ENCODE measurements at regions not wholly inside any gene's neighbourhood (a gene's known extent, or its start where the extent isn't known, plus 50 kb on each side); places are given as distances from the start of the nearest gene placed in this dataset.
A peak's percentile ranks its signal among the peaks of the same experiment; 100 is the strongest.

- Histone ChIP-seq H3K4me1 (peaks cover 11% of the 10 kb centered on the region), H3K27me3 (no peaks in the 10 kb centered on the region), H3K9me3 (no peaks in the 10 kb centered on the region), H3K27ac (peak overlapping the region in 1 of 4 donors; percentile 33), H3K4me3 (no peak overlapping the region), H3K36me3 (replicated peaks in 1 of 2; ENCODE audit: insufficient read depth in 1 of 2, low read depth in 2 of 2) (no peaks in the 10 kb centered on the region)
- peak; percentile 69 for ATAC-seq
- no peak for TF ChIP-seq CTCF (IDR thresholded peaks at IDR 0.05)
- no peak for TF ChIP-seq POLR2A (IDR thresholded peaks at IDR 0.05)
- peak in 3 of 4 donors; percentile 25 to 60 (median 43) for DNase-seq
- intact Hi-C loops (cut with DNase I), result no loop called here
- 49 to 59% methylated on average over 7 of the region's 7 CpGs for WGBS, 2 donors
Observed at GRCh38 chr1:55718758-55719671, 503.9 kb upstream of the USP24 start.

GRCh38 chr1:55717111-55717510 lies 501.9 kb upstream of the USP24 start:
- Histone ChIP-seq H3K9me3 (no peaks in the 10 kb centered on the region), H3K4me1 (peaks cover 11% of the 10 kb centered on the region), H3K36me3 (replicated peaks in 1 of 2; ENCODE audit: insufficient read depth in 1 of 2, low read depth in 2 of 2) (no peaks in the 10 kb centered on the region), H3K27ac (no peak overlapping the region), H3K27me3 (no peaks in the 10 kb centered on the region), H3K4me3 (no peak overlapping the region)
- DNase-seq, result no peak
- WGBS, 2 donors, result 90 to 91% methylated on average over 3 of the region's 3 CpGs
- no peak for TF ChIP-seq POLR2A (IDR thresholded peaks at IDR 0.05)
- no peak for ATAC-seq
- intact Hi-C loops (cut with DNase I), result no loop called here

- 95% methylated on average over 1 of the region's 1 CpG for WGBS, 2 donors
- DNase-seq (no peak), ATAC-seq (no peak)
- Histone ChIP-seq H3K27me3 (no peaks in the 10 kb centered on the region), H3K9me3 (no peaks in the 10 kb centered on the region), H3K4me3 (no peak overlapping the region), H3K36me3 (replicated peaks in 1 of 2; ENCODE audit: insufficient read depth in 1 of 2, low read depth in 2 of 2) (no peaks in the 10 kb centered on the region), H3K27ac (no peak overlapping the region), H3K4me1 (peaks cover 11% of the 10 kb centered on the region)
- TF ChIP-seq POLR2A (IDR thresholded peaks at IDR 0.05), result no peak
- TF ChIP-seq CTCF (IDR thresholded peaks at IDR 0.05), result no peak
- intact Hi-C loops (cut with DNase I), result no loop called here
Observed at GRCh38 chr1:55716610-55717009, 501.4 kb upstream of the USP24 start.

GRCh38 chr1:55716151-55716550 lies 501.0 kb upstream of the USP24 start:
- DNase-seq, result no peak
- Histone ChIP-seq H3K36me3 (replicated peaks in 1 of 2; ENCODE audit: insufficient read depth in 1 of 2, low read depth in 2 of 2) (no peaks in the 10 kb centered on the region), H3K9me3 (no peaks in the 10 kb centered on the region), H3K27me3 (no peaks in the 10 kb centered on the region), H3K4me1 (peaks cover 11% of the 10 kb centered on the region), H3K4me3 (no peak overlapping the region), H3K27ac (no peak overlapping the region)
- TF ChIP-seq CTCF (IDR thresholded peaks at IDR 0.05) (no peak), POLR2A (IDR thresholded peaks at IDR 0.05) (no peak)
- intact Hi-C loops (cut with DNase I), result no loop called here
- 44 to 62% methylated on average over 2 of the region's 2 CpGs for WGBS, 2 donors
- ATAC-seq, result no peak

- TF ChIP-seq CTCF (IDR thresholded peaks at IDR 0.05) (no peak), POLR2A (IDR thresholded peaks at IDR 0.05) (no peak)
- Histone ChIP-seq H3K27me3 (no peaks in the 10 kb centered on the region), H3K4me1 (peaks cover 10% of the 10 kb centered on the region), H3K4me3 (no peak overlapping the region), H3K9me3 (no peaks in the 10 kb centered on the region), H3K36me3 (replicated peaks in 1 of 2; ENCODE audit: insufficient read depth in 1 of 2, low read depth in 2 of 2) (no peaks in the 10 kb centered on the region), H3K27ac (no peak overlapping the region)
- no peak for ATAC-seq
- intact Hi-C loops (cut with DNase I), result no loop called here
- DNase-seq, result no peak
- 81 to 82% methylated on average over 3 of the region's 3 CpGs for WGBS, 2 donors
Observed at GRCh38 chr1:55714230-55714629, 499.1 kb upstream of the USP24 start.
